GM12878 (cell line): ENCODE measurements at regions not wholly inside any gene's neighbourhood (a gene's known extent, or its start where the extent isn't known, plus 50 kb on each side); places are given as distances from the start of the nearest gene placed in this dataset.

ENCODE experiments used
- HCFC1 ChIP-seq: fragments of 150-350 bp; IDR thresholded peaks from 2 replicates; pipeline ENCODE4 v1.6.1; 2014; ENCODE audit warnings: low read length
- JUND ChIP-seq: IDR thresholded peaks from 2 replicates; pipeline ENCODE4 v1.6.1; 2012; ENCODE audit warnings: low read depth, mild to moderate bottlenecking, low read length, improper control_type of control experiment, moderate library complexity
- KAT2A ChIP-seq: conservative IDR thresholded peaks from 2 replicates; pipeline ENCODE4 v1.6.1; 2011; ENCODE audit warnings: low read depth, low read length; ENCODE audit not compliant: control insufficient read depth
- NFYA ChIP-seq: IDR thresholded peaks from 2 replicates; pipeline ENCODE4 v1.6.1; 2011; ENCODE audit warnings: low read depth, mild to moderate bottlenecking, low read length, improper control_type of control experiment, borderline replicate concordance
- SREBF1 ChIP-seq: IDR thresholded peaks from 2 replicates; pipeline ENCODE4 v1.6.1; 2012; ENCODE audit warnings: mild to moderate bottlenecking, low read length
- SUZ12 ChIP-seq: fragments of 200-600 bp; sonication (generic); IDR thresholded peaks from one replicate; pipeline ENCODE4 v1.6.1; 2018; ENCODE audit warnings: antibody characterized with exemption, mild to moderate bottlenecking; ENCODE audit not compliant: unreplicated experiment
- ZBTB11 ChIP-seq: fragments of 450-650 bp; formaldehyde crosslinking; IDR thresholded peaks from 2 replicates; pipeline ENCODE4 v1.5.0; 2022; ENCODE audit warnings: mild to moderate bottlenecking, missing genetic modification characterization
- ZSCAN29 ChIP-seq: fragments of 450-650 bp; IDR thresholded peaks from 2 replicates; pipeline ENCODE4 v1.6.1; 2017; ENCODE audit warnings: mild to moderate bottlenecking, moderate library complexity
- TF ChIP-seq, protein P1 (sequence below): IDR thresholded peaks from 2 replicates; pipeline ENCODE4 v1.6.1; 2011; ENCODE audit warnings: borderline replicate concordance, low read depth, mild to moderate bottlenecking, moderate library complexity, low read length; ENCODE audit not compliant: insufficient read depth, poor library complexity, severe bottlenecking
- TF ChIP-seq, protein P2 (sequence below): fragments of 450-650 bp; conservative IDR thresholded peaks from 2 replicates; pipeline ENCODE4 v1.6.1; 2017; ENCODE audit warnings: mild to moderate bottlenecking, moderate library complexity
- TF ChIP-seq, protein P3 (sequence below): IDR thresholded peaks from 2 replicates; pipeline ENCODE4 v1.6.1; 2012; ENCODE audit warnings: low read depth, low read length, improper control_type of control experiment
- TF ChIP-seq, protein P4 (sequence below): fragments of 450-650 bp; IDR thresholded peaks from 2 replicates; pipeline ENCODE4 v1.6.1; 2016; ENCODE audit warnings: mild to moderate bottlenecking

DNA sequence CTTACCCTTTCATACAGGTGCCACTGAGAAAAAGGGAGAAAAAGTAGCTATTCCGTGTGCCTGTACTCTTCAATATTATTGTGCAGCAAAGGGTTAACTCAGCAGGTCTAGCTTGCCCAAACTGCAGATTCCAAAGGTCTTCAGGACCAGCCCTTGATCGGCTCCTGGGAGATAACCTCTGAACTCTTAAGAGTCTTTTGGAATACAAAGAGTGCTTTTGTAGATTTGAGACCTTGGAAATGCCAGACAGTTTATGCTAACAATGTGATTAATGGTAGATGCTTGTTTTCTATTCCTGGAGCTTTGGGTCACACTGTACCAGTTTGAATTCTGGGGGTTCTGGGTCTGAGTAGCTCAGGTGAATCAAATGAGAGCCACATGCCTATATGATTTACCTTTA, 844.7 kb upstream of the MIR17HG start (continued):
- TF ChIP-seq ZBTB11 (CRISPR knock-in tag) (no peak), JUND (no peak), ZSCAN29 (no peak), KAT2A (no peak), HCFC1 (no peak), NFYA (no peak), SUZ12 (no peak), SREBF1 (no peak)
- TF ChIP-seq, protein P1, sequence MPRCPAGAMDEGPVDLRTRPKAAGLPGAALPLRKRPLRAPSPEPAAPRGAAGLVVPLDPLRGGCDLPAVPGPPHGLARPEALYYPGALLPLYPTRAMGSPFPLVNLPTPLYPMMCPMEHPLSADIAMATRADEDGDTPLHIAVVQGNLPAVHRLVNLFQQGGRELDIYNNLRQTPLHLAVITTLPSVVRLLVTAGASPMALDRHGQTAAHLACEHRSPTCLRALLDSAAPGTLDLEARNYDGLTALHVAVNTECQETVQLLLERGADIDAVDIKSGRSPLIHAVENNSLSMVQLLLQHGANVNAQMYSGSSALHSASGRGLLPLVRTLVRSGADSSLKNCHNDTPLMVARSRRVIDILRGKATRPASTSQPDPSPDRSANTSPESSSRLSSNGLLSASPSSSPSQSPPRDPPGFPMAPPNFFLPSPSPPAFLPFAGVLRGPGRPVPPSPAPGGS = no peak
- TF ChIP-seq, protein P2, sequence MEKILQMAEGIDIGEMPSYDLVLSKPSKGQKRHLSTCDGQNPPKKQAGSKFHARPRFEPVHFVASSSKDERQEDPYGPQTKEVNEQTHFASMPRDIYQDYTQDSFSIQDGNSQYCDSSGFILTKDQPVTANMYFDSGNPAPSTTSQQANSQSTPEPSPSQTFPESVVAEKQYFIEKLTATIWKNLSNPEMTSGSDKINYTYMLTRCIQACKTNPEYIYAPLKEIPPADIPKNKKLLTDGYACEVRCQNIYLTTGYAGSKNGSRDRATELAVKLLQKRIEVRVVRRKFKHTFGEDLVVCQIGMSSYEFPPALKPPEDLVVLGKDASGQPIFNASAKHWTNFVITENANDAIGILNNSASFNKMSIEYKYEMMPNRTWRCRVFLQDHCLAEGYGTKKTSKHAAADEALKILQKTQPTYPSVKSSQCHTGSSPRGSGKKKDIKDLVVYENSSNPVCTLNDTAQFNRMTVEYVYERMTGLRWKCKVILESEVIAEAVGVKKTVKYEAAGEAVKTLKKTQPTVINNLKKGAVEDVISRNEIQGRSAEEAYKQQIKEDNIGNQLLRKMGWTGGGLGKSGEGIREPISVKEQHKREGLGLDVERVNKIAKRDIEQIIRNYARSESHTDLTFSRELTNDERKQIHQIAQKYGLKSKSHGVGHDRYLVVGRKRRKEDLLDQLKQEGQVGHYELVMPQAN = no peak
- TF ChIP-seq, protein P3, sequence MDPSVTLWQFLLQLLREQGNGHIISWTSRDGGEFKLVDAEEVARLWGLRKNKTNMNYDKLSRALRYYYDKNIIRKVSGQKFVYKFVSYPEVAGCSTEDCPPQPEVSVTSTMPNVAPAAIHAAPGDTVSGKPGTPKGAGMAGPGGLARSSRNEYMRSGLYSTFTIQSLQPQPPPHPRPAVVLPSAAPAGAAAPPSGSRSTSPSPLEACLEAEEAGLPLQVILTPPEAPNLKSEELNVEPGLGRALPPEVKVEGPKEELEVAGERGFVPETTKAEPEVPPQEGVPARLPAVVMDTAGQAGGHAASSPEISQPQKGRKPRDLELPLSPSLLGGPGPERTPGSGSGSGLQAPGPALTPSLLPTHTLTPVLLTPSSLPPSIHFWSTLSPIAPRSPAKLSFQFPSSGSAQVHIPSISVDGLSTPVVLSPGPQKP = no peak
- TF ChIP-seq, protein P4, sequence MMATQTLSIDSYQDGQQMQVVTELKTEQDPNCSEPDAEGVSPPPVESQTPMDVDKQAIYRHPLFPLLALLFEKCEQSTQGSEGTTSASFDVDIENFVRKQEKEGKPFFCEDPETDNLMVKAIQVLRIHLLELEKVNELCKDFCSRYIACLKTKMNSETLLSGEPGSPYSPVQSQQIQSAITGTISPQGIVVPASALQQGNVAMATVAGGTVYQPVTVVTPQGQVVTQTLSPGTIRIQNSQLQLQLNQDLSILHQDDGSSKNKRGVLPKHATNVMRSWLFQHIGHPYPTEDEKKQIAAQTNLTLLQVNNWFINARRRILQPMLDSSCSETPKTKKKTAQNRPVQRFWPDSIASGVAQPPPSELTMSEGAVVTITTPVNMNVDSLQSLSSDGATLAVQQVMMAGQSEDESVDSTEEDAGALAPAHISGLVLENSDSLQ = no peak
